ENCODE measurements at regions not wholly inside any gene's neighbourhood (a gene's known extent, or its start where the extent isn't known, plus 50 kb on each side); places are given as distances from the start of the nearest gene placed in this dataset.
"Not testable (repeated sequence)": the region's sequence is repeated elsewhere in the genome, so short reads cannot be mapped to it uniquely, and the experiment has no call there.

DNA sequence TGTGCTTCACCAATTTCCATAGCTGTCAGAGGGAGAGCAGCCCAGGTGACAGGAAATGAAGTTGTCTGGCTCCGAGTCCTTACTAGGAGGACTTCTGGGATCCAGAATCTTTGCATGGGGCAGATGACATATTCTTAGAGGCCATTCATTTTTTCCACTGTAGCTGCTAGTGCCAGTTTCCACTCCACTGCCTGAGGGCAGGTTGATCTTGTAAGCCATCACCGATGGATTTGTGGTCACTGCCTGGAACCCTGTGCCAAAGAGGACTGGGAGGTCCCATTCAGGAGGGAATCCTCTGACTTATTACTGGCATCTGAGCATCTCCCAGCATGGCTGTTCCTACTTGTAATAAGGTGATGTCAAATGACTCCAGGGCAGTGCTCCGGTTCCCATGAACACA is 144.1 kb upstream of the KCNJ18 start:
- H3K9me3 Mint-ChIP-seq, result peaks cover 3% of the 10 kb centered on the region
- TF ChIP-seq EZH2phosphoT487 (IDR thresholded peaks at IDR 0.05) (no peak), EZH2 (IDR thresholded peaks at IDR 0.05) (no peak)
- TF ChIP-seq, protein P1, sequence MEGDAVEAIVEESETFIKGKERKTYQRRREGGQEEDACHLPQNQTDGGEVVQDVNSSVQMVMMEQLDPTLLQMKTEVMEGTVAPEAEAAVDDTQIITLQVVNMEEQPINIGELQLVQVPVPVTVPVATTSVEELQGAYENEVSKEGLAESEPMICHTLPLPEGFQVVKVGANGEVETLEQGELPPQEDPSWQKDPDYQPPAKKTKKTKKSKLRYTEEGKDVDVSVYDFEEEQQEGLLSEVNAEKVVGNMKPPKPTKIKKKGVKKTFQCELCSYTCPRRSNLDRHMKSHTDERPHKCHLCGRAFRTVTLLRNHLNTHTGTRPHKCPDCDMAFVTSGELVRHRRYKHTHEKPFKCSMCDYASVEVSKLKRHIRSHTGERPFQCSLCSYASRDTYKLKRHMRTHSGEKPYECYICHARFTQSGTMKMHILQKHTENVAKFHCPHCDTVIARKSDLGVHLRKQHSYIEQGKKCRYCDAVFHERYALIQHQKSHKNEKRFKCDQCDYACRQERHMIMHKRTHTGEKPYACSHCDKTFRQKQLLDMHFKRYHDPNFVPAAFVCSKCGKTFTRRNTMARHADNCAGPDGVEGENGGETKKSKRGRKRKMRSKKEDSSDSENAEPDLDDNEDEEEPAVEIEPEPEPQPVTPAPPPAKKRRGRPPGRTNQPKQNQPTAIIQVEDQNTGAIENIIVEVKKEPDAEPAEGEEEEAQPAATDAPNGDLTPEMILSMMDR (IDR thresholded peaks at IDR 0.05), result no peak
- H3K27me3 ChIP-seq, result no peaks in the 10 kb centered on the region
- H3K9me3 ChIP-seq (ENCODE audit: low read depth), result peaks cover 6% of the 10 kb centered on the region
- H2AFZ ChIP-seq (replicated peaks), result no peak overlapping the region
- no peak overlapping the region for H3K27ac Mint-ChIP-seq
- no peak overlapping the region for H3K4me3 ChIP-seq
- no peaks in the 10 kb centered on the region for H3K79me2 ChIP-seq (ENCODE audit: low read depth)
- no peak overlapping the region for H3K4me3 Mint-ChIP-seq
- H3K27ac ChIP-seq, result no peak overlapping the region
- no peak overlapping the region for H3K4me2 ChIP-seq
- peaks cover 10% of the 10 kb centered on the region for H3K36me3 Mint-ChIP-seq
- no peaks in the 10 kb centered on the region for H3F3A ChIP-seq (ENCODE audit: low read depth)
- H3K36me3 ChIP-seq, result no peaks in the 10 kb centered on the region
- no peak overlapping the region for H3K9ac ChIP-seq
- H4K20me1 ChIP-seq (ENCODE audit: low read depth), result no peaks in the 10 kb centered on the region
- H3K27me3 Mint-ChIP-seq (ENCODE audit: insufficient read depth, low read depth), result peaks cover 3% of the 10 kb centered on the region
- DNase-seq (ENCODE audit: low spot score), result no peak
- H3K4me1 Mint-ChIP-seq, result peaks cover 14% of the 10 kb centered on the region
- H3K4me1 ChIP-seq, result no peaks in the 10 kb centered on the region

DNA sequence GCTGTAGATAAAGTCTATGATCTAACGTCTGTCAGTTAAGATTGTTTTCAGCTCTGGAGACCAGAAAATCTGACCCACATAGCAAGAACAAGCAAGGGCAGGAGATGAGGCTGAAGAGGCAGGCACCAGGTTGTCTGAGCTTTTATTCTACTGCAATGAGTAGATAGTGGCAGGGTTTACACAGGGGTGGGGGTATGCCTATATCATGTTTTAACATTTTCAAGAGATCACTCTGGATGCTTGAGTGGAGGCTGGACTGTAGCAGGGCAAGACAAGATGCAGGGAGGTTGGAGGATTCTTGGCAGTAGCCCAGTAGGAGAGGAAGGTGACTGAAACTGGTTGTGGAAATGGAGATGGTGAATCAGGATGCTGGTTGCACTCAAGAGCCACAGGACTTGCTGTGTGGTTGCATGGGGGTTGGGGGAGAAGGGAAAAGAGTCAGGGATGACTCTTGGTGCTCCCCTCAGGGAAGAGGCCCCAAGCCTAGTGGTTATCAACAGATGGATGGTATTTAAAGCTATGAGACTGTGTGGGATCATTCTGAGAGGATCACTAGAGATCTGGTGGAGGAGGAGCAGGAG is 143.1 kb upstream of the KCNJ18 start:
- Mint-ChIP-seq H3K36me3 (peaks cover 10% of the 10 kb centered on the region), H3K27me3 (ENCODE audit: insufficient read depth, low read depth) (peaks cover 9% of the 10 kb centered on the region), H3K27ac (no peak overlapping the region), H3K4me3 (peak overlapping the region; percentile 57), H3K9me3 (peaks cover 9% of the 10 kb centered on the region), H3K4me1 (peaks cover 14% of the 10 kb centered on the region)
- no peak overlapping the region for H3K9ac ChIP-seq
- H4K20me1 ChIP-seq (ENCODE audit: low read depth), result no peaks in the 10 kb centered on the region
- H3K79me2 ChIP-seq (ENCODE audit: low read depth), result no peaks in the 10 kb centered on the region
- H3K36me3 ChIP-seq, result no peaks in the 10 kb centered on the region
- no peak overlapping the region for H3K4me3 ChIP-seq
- no peaks in the 10 kb centered on the region for H3F3A ChIP-seq (ENCODE audit: low read depth)
- H3K4me2 ChIP-seq, result no peak overlapping the region
- peaks cover 7% of the 10 kb centered on the region for H3K9me3 ChIP-seq (ENCODE audit: low read depth)
- H3K27ac ChIP-seq, result no peak overlapping the region
- H2AFZ ChIP-seq (replicated peaks), result no peak overlapping the region
- TF ChIP-seq EZH2 (IDR thresholded peaks at IDR 0.05) (no peak), EZH2phosphoT487 (IDR thresholded peaks at IDR 0.05) (no peak)
- TF ChIP-seq, protein P1 (IDR thresholded peaks at IDR 0.05), result no peak
- no peaks in the 10 kb centered on the region for H3K27me3 ChIP-seq
- DNase-seq (ENCODE audit: low spot score), result no peak
- no peaks in the 10 kb centered on the region for H3K4me1 ChIP-seq

DNA sequence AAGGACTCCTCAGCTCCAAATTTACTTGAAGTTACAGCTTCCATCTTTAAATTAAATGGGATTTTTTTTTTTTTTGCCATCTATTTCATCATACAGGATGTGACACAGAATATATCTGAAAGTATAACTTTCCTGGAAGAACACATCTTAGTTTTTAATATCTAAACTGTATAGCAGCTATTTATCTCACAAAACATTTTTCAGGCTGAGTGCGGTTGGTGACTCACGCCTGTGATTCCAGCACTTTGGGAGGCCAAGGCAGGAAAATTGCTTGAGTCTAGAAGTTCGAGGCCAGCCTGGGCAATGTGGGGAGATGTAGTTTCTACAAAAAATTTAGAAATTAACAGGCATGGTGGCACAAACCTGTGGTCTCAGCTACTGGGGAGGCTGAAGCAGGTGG is 142.3 kb upstream of the KCNJ18 start:
- not testable (repeated sequence) for H3K27ac ChIP-seq; H3K9me3 ChIP-seq (ENCODE audit: low read depth); H3K36me3 ChIP-seq; H2AFZ ChIP-seq (replicated peaks); H3K79me2 ChIP-seq (ENCODE audit: low read depth); H3K4me3 ChIP-seq; H4K20me1 ChIP-seq (ENCODE audit: low read depth); H3K27me3 Mint-ChIP-seq (ENCODE audit: insufficient read depth, low read depth); H3F3A ChIP-seq (ENCODE audit: low read depth); H3K27me3 ChIP-seq; H3K9ac ChIP-seq; DNase-seq (ENCODE audit: low spot score); H3K4me2 ChIP-seq; H3K27ac Mint-ChIP-seq; H3K4me1 ChIP-seq
- Mint-ChIP-seq H3K4me1 (peaks cover 14% of the 10 kb centered on the region), H3K9me3 (peaks cover 10% of the 10 kb centered on the region), H3K4me3 (peak overlapping the region; percentile 89), H3K36me3 (peaks cover 10% of the 10 kb centered on the region)

DNA sequence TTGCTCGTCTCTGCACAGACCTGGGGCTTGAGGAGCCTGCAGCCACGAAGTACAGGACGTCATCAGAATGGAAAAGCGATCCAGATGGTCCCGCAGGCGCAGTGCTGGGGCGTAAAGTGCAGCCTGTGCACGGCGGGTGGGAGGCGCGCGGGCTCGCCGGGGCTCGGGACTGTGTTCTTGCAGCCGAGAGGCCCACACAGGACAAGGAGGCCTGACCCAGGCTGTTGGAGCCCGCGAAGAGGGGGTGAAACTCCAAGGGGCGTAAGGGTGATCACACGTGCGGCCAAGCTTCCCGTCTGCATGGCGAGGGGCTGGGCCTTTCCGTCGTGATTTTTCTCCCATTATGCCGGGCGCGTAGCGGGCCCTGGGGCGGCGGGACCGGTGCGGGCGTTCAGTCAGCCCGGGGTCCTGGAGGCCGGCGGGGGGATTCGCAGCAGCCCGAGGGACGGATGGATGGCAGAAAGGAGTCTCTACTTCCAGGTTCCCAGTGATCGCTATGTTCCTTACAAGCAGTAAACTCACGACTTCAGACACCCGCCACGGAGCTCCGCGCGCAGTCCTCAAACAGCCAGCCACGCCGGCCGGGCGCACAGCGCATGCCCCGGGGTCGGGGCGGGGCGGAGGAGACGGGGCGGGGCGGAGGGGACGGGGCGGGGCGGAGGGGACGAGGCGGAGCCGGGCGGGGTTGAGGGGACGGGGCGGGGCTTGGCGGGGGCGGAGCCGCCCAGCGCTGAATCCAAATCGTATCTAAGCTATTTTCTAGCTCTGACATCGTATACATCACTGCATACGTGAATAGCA is 141.0 kb upstream of the KCNJ18 start:
- H3K27ac Mint-ChIP-seq, result no peak overlapping the region
- Histone ChIP-seq H3F3A (ENCODE audit: low read depth) (no peaks in the 10 kb centered on the region), H3K9ac (no peak overlapping the region), H2AFZ (replicated peaks) (no peak overlapping the region), H3K4me2 (no peak overlapping the region), H3K27ac (no peak overlapping the region), H3K4me1 (no peaks in the 10 kb centered on the region), H3K9me3 (ENCODE audit: low read depth) (peaks cover 7% of the 10 kb centered on the region), H4K20me1 (ENCODE audit: low read depth) (no peaks in the 10 kb centered on the region), H3K4me3 (no peak overlapping the region), H3K36me3 (no peaks in the 10 kb centered on the region), H3K27me3 (no peaks in the 10 kb centered on the region), H3K79me2 (ENCODE audit: low read depth) (no peaks in the 10 kb centered on the region)
- peak overlapping the region; percentile 89 for H3K4me3 Mint-ChIP-seq
- DNase-seq (ENCODE audit: low spot score), result no peak
- H3K36me3 Mint-ChIP-seq, result peaks cover 10% of the 10 kb centered on the region
- peaks cover 9% of the 10 kb centered on the region for H3K27me3 Mint-ChIP-seq (ENCODE audit: insufficient read depth, low read depth)
- H3K4me1 Mint-ChIP-seq, result peaks cover 14% of the 10 kb centered on the region
- H3K9me3 Mint-ChIP-seq, result peaks cover 10% of the 10 kb centered on the region
- TF ChIP-seq EZH2phosphoT487 (IDR thresholded peaks at IDR 0.05), result no peak
- TF ChIP-seq EZH2 (IDR thresholded peaks at IDR 0.05), result no peak

DNA sequence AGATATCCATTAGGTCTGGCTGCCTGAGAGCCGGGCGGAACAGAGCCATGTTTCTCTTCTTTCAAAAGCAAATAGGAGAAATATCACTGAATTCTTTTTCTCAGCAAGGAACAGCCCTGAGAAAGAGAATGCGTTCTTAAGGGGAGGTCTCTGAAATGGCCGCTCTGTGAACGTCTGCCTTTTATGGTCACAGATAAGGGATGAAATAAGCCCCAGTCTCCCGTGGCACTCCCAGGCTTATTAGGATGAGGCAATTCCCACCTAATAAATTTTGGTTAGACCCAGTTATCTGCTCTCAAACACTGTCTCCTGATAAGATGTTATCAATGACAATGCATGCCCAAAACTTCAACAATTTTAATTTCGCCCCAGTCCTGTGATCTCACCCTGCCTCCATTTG is 133.4 kb upstream of the KCNJ18 start:
- H3K27ac Mint-ChIP-seq; H3K79me2 ChIP-seq (ENCODE audit: low read depth); H2AFZ ChIP-seq (replicated peaks); H3K4me2 ChIP-seq; H4K20me1 ChIP-seq (ENCODE audit: low read depth); H3K4me1 ChIP-seq; H3K36me3 Mint-ChIP-seq; H3K27ac ChIP-seq; H3K9ac ChIP-seq; H3K36me3 ChIP-seq; H3K27me3 Mint-ChIP-seq (ENCODE audit: insufficient read depth, low read depth); H3K4me3 ChIP-seq; H3F3A ChIP-seq (ENCODE audit: low read depth); DNase-seq (ENCODE audit: low spot score); H3K9me3 ChIP-seq (ENCODE audit: low read depth); H3K27me3 ChIP-seq; H3K4me3 Mint-ChIP-seq; H3K4me1 Mint-ChIP-seq: not testable (repeated sequence)
- H3K9me3 Mint-ChIP-seq, result peaks cover 17% of the 10 kb centered on the region
